GM21717 (cell line): ENCODE measurements at regions not wholly inside any gene's neighbourhood (a gene's known extent, or its start where the extent isn't known, plus 50 kb on each side); places are given as distances from the start of the nearest gene placed in this dataset.

Source experiments
- ATAC-seq: cut with Tn5 transposase; IDR thresholded peaks from one replicate; pipeline ENCODE4 v1.9.1; 2021; ENCODE audit warnings: mild to moderate bottlenecking, moderate library complexity; ENCODE audit not compliant: unreplicated experiment

DNA sequence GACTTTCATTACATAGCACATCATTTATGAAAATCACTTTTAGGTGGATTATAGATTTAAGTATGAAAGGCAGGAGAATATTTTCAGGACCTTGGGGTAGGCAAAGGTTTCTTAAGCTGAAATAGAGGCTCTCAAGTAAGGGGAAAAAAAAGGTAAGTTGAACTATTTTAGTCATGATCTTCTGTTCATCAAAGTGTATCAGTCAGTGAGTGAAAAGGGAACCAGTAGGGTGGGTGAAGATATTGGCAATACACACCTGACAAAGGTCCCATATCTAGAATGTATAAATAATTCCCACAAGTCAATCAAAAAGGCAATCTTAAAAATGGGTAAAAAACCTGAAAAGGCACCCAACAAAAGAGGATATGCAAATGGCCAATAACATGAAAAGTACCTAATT, 218.6 kb downstream of the KLF13 start:
- ATAC-seq = no peak

DNA sequence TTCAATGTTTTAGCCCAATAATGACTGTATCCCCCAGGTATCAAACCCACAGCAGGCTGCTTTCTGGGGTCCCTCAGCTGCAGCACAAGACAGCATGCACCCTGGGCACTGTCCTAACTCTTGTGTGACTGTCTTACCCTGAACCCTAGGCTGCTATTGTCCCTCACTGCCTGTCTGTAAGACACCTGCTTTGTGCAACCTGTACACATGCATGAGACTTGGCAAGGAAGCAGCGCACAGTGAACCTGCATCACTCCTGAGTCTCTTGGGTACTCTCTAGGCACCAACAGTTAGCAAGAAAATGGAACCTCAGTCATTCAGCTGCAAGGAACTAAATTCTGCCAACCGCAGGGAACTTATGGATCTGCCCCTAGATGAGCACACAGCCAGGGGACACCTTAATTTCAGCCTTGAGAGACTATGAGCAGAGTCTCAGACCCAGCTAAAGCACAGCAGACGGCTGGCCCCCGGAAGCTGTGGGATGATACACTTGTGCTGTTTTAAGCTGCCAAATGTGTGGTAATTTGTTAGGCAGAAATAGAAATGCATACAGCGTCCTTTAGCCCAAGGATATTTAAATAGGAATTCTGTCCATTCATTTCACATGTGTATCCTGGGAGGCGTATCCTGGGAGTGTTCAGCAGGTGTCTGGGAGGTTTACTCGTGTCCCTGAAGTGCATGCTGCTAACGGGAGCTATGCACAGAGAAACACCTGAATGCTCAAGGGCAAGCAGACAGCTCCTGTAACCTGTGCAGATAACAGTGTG, 223.8 kb downstream of the KLF13 start:
- ATAC-seq = no peak

DNA sequence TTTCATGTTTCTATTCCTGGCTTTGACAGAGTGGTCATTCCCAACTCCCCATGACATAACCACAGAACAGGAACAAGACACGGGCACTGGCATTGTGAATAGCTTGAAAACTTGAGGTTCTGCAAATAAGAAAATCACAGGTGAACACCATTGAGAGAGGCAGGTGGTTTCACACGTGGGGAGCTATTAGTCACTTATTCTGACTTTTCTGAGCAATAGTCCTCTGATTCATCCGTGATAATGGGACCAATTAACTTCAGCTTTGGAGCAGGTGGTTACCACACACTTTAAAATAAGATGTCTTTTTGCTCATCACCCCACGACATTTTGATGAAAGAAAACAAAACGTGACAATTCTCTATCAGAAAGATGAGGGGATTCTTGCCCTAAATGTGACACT, 224.7 kb downstream of the KLF13 start:
- no peak for ATAC-seq

DNA sequence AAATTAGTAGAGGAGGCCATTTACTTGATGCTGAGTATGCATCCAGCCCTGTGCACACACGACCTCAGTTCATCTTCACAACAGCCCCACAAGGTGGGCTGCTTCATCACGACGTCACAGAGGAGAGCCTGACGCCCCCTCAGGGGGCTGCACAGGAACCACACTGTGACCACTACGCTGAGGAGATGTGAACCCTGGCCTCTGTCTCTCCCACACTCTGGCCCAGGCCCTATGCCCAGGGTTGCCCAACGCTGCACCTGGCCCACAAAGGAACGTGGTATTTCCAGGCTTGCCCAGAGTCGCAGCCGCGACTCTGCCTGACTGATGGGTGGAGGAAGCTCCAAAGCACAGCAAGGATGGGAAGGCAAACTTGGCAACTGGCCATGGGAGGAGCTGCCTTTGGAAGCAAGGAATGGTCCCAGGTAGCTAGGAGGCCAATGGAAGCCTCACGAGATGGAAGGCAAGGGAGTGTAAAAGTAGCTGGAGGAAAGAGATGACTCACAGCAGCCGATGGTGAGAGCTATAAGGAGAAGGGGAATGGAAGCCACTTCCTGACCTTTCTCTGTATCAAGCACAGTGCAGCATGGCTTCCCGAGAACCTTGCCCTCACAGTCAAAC, 226.0 kb downstream of the KLF13 start:
- no peak for ATAC-seq

DNA sequence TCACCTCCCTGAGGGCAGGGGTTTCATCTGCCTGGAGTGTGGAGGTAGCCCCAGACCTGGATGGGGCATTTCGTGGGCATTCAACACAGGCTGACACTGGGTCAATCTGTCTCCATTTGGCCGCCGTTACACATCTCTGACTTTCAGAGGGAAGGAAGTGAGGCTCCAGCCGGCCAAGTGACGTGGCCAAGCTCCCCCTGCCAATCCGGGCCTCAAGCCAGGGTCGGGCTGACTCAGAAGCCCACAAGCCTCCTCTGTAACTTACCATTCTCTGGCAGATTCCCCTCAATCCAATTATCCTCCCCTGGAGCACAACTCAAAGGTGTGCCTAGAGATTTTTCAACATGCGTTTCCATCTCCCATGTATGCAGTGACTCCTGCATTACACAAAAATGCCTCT, 227.6 kb downstream of the KLF13 start:
- no peak for ATAC-seq

GRCh38 chr15:31555022-31555421, 228.4 kb downstream of the KLF13 start:
- no peak for ATAC-seq

DNA sequence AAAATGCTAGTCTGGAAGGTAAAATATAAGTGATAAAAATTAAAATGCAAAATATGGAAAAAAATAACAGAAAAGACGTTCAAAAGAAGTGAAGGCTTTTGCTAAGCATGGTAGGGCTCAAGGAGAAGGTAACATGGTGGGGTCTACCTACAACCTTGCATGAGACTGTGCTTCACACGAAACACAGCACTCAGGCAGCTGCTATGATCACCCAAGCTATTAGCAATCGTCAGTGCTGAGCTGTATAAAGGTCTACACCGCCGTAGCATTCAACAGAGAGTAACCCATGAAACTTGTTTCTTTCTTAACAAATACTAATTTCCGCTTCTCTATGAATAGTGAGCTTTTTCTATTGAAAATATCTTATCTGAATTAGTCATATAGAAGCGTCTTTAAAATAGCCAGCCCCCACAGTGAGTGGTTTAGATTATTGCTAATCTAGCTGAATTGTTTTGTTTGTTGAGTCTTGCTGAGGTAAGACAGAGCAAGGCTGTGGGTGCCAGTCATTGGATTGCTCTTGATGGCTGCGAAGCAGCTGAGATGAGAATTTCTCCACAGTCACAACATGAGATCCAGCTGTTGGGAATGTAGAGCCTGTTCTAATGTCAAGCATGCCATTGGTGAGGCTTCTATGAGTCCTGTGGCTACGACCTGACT, 230.0 kb downstream of the KLF13 start:
- ATAC-seq = no peak

GRCh38 chr15:31557899-31558298, 231.3 kb downstream of the KLF13 start:
- no peak for ATAC-seq

GRCh38 chr15:31558840-31559239, 232.2 kb downstream of the KLF13 start:
- no peak for ATAC-seq

DNA sequence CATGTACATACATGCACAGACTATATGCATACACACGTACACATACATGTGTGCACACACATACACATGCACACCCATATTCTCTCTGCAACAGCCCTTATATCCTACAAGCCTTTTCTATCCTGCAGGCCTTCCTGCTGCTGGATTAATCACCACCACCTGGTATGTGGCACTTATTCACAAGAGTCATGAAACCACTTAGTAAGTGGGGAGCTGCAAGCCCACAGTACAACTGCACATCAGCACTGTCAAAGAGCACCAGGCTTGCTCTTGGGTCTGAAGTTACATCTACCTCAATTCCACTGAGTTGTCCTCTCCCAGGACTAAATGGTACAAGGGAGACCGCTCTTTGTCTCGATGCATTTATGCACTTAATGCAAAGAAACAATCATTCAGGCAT, 233.2 kb downstream of the KLF13 start:
- no peak for ATAC-seq

DNA sequence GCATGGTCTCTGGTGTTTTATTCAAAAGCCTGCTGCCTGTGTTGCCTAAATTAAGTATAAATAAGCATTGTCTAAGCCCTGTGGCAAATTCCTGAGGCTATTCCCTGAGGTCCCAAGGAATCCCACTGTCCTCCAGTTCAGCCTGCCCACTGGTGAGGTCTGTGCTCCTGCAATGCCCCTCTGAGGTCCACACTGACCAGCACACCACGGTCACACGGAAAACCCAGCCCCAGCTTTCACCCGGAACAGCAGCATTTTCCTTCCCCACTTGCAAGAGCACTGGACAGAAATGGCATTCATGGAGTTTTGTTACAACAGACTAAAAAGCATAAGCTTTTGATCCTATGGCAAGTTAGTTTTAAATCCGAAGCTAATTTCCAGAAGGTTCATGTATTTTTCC, 234.0 kb downstream of the KLF13 start:
- ATAC-seq = no peak

DNA sequence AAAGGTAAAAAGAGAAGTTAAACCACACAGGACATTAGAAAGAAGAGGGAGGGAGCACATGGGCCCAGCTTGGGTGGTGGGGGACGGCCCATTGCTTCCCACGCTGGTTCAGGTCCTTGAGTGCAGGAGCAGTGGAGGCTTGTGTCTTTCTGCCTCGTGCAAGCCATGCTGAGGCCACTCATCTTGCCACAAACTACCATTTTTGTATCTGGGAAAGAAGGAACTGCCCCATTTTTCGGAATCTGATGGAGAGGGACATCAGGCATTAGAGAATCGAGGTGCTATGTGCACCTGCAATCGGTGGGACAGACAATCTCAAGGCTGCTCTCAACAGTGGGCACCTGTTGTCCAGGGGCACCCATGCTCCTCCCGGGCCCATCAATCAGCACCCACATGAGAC, 234.5 kb downstream of the KLF13 start:
- no peak for ATAC-seq

- ATAC-seq = no peak
Observed at GRCh38 chr15:31563001-31563400, 236.4 kb downstream of the KLF13 start.

GRCh38 chr15:31563421-31563820, 236.8 kb downstream of the KLF13 start:
- no peak for ATAC-seq

- ATAC-seq = no peak
Observed at GRCh38 chr15:31567861-31568260, 241.2 kb downstream of the KLF13 start.

DNA sequence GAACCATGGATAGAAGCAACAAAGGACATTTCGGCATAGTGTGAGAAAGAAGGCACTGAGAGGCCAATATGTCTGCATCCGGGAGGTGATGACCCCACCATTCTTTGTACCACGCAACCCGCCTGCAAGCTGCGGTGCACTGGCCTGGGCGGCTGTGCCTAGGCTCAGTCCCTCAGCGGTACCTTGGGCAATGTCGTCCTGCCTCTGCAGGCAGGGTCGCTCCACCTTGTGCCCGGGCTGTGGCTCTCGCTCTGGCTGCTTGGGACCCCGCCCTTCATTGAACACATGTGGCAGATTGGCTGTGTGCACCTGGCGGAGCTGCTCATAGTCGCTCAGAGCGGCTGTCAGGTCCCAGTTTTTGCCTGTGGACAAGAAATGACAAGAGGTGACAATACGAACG, 243.2 kb downstream of the KLF13 start:
- no peak for ATAC-seq

DNA sequence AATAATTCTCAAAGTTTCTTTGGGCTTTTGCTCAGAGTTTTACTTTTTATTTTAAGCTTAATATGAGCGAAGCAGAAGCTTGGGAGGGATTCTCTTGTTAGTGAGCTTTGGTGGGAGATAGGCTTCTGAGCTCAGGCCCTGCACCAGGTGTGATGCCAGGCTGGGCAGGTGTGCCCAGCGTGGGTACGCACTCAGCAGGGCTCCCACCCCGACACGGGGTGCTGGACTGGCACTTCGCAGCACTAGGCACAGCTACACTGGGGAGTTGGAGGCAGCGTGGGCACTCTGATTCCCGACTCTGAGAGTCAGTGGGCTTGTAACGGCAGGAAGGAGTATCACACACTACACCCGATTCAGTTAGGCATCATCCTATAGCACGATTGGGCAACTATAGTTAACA, 244.0 kb downstream of the KLF13 start:
- ATAC-seq = no peak

DNA sequence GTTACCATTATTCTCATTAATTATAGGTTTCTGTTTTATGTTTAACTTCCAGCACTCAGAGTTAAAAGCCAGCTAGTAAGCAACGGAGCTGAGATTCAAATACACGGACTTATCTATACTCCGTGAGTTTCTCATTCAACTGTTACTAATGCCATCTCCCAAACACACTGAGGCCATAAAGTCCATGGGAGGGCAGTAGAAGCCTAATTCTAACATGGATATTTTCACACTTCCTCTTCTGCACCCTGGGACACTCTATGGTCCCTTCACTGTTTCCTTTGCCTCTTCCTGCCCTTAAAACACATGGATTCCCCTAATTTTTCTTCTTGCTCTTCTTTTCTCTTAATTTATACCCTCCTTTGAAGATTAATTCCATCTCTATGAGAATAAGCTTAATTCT, 245.0 kb downstream of the KLF13 start:
- ATAC-seq = no peak

GRCh38 chr15:31573759-31574158, 247.1 kb downstream of the KLF13 start:
- ATAC-seq = no peak

- no peak for ATAC-seq
Observed at GRCh38 chr15:31574766-31575165, 248.1 kb downstream of the KLF13 start.

DNA sequence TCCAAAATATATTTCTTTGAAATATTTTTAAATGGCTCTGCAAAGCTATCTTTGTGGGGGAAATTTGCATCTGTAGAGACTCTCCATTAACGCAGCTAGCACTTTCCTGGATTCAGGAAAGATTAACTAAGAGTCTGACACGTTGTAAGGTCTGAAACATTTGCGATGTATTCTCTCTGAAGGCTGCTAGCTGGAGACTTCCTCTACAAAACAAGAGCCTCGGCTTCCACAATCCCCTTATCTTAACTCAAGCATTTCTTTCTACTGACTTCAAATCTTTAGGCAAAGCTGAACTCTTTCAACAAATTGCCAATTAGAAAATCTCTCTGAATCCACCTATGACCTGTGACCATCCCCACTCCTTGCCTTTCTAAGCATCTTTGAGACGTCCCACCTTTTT, 250.5 kb downstream of the KLF13 start:
- no peak for ATAC-seq

- ATAC-seq = no peak
Observed at GRCh38 chr15:31579282-31579681, 252.6 kb downstream of the KLF13 start.
